ENCODE measurements at regions not wholly inside any gene's neighbourhood (a gene's known extent, or its start where the extent isn't known, plus 50 kb on each side); places are given as distances from the start of the nearest gene placed in this dataset.

GRCh38 chrX:71000139-71000538 is 68.0 kb downstream of the SNX12 start:
- no peak for DNase-seq

- DNase-seq = peak in 23 of 56 donors; percentile 0 to 39 (median 3)
Measured at GRCh38 chrX:70998411-70999027, 67.6 kb upstream of the SLC7A3 start.

GRCh38 chrX:70995338-70995737 is 64.4 kb upstream of the SLC7A3 start:
- DNase-seq = no peak

- no peak for DNase-seq
Measured at GRCh38 chrX:70988425-70988824, 57.5 kb upstream of the SLC7A3 start.
